GM06990 (cell line): ENCODE measurements at regions not wholly inside any gene's neighbourhood (a gene's known extent, or its start where the extent isn't known, plus 50 kb on each side); places are given as distances from the start of the nearest gene placed in this dataset.

ENCODE experiments used
- DNase-seq: peaks from one replicate; pipeline ENCODE4 v3.0.0-alpha.2; 2011; ENCODE audit not compliant: insufficient read length; ENCODE audit errors: extremely low read depth
- H3K27me3 ChIP-seq: replicated peaks from 2 replicates; pipeline ENCODE4 v1.6.0; 2011; ENCODE audit warnings: low read length; ENCODE audit not compliant: control insufficient read depth, insufficient read depth
- H3K36me3 ChIP-seq: 2 replicates; pipeline ENCODE4 v1.5.1; 2011; ENCODE audit warnings: low read length; ENCODE audit not compliant: control insufficient read depth, insufficient read depth
- H3K4me3 ChIP-seq: replicated peaks from 2 replicates; pipeline ENCODE4 v1.5.1; 2011; ENCODE audit warnings: low read depth, mild to moderate bottlenecking, control low read depth, low read length
- TF ChIP-seq, protein P1 (sequence below): IDR thresholded peaks from 2 replicates; pipeline ENCODE4 v1.5.1; 2011; ENCODE audit warnings: low read length, control low read depth, mild to moderate bottlenecking, inconsistent platforms; ENCODE audit not compliant: insufficient read depth, poor library complexity, severe bottlenecking

DNA sequence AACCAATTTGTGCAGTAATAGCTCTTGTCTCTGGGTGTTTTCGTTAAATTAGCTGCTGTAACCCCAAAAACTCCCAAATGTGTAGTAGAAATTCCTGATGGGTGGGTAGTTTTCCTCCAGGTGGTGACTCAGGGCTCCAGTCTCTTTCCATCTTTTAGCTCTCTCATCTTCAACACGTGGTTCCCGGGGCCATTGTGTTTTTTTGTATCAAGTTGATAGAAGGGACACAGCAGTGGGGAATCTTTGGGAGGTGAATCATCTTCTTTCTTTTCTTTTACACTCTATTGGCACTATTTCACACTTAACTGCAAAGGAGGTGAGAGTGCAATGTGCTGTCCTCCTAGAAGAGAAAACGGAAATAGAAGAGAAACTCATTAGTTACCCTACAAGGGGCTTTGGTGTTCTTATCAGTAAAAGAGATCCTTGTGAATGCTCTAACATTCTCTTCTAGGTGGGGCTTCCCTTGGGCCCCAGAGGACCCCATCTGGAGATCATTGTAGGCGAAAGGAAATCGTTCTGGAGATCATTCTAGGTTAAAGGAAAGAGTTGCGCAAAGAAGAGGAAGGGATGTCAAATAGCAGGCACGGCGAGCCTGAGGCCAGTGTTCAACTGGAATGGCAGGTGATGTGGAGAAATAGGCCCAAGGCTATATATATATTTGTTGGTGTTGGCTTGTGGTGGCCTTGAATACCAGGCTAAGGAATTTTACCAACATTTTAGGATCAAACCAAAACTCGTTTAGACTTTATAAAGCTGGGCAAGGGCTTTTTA lies 68.2 kb upstream of the ACSL1 start:
- no peak for DNase-seq
- Histone ChIP-seq H3K36me3 (no peaks in the 10 kb centered on the region), H3K4me3 (no peak overlapping the region), H3K27me3 (no peaks in the 10 kb centered on the region)
- TF ChIP-seq, protein P1, sequence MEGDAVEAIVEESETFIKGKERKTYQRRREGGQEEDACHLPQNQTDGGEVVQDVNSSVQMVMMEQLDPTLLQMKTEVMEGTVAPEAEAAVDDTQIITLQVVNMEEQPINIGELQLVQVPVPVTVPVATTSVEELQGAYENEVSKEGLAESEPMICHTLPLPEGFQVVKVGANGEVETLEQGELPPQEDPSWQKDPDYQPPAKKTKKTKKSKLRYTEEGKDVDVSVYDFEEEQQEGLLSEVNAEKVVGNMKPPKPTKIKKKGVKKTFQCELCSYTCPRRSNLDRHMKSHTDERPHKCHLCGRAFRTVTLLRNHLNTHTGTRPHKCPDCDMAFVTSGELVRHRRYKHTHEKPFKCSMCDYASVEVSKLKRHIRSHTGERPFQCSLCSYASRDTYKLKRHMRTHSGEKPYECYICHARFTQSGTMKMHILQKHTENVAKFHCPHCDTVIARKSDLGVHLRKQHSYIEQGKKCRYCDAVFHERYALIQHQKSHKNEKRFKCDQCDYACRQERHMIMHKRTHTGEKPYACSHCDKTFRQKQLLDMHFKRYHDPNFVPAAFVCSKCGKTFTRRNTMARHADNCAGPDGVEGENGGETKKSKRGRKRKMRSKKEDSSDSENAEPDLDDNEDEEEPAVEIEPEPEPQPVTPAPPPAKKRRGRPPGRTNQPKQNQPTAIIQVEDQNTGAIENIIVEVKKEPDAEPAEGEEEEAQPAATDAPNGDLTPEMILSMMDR, result no peak

DNA sequence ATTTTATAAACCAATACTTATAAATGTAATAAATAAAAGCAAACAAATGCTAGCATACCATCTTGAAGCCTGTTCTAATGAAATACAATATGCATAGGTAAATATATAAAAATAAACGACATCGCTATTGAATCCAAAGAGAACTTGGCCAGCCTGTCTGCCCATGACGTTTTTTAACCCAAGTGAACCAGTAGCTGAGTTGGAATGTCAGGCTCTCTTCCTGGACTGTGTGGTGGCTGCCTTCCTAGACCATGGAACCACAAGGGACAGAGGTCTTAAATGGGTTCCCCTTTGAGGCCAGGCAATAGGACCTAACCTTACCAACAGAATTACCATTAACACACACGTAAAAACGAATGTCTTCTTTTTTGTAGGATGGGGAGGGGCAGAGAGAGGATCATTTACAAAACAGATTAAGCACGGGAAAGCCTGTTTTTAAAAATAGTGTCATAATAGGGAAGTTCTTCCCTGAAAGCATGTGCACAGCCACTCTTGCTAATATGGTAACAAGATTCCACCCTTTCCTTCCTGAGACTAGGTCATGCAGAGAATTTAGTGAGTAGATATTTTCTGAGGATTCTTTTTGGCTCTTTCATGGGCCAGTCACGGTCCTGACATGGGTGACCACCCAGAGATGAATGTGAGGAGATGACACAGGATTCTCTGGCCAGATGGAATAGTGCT lies 69.4 kb upstream of the ACSL1 start:
- Histone ChIP-seq H3K27me3 (no peaks in the 10 kb centered on the region), H3K36me3 (no peaks in the 10 kb centered on the region), H3K4me3 (no peak overlapping the region)
- no peak for DNase-seq
- TF ChIP-seq, protein P1, result no peak

DNA sequence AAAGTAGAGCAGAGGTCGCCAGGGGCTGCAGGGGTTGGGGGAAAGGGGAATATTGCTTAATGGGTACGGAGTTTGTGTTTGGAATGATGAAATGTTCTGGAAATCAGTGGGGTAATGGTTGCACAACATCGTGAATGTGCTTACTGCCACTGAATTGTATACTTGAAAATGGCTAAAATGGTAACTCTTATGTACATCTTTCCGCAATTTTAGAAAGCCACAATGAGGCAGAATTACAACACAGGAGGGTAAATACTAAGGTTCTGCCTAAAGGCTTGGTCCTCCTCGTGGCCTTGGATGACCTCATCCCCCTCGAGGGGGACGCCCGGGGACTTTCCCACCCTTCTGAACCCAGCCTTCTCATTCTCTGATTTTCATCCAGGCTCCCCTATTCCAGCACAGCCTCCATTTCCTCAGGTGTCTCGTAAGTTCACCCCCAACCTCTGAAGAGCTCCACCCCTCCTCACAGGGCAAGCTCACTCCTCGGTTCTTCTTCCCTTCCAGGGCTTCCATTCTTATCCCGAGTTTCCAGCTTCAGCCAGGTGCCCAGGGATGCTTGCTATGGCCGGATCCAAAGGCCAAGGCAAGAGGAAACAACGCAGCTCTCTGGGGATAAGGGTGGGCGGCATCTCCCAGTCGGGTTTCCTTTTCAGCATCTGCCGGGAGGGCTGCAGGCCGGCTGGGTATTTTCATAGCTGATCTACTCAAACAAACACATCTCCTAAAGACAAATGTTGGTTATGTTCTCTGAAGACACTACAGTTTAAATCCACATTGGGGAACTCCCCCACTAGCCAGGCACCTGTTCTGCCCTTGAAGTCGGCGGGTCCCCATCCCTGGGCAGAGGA lies 71.3 kb upstream of the ACSL1 start:
- Histone ChIP-seq H3K4me3 (peak overlapping the region; percentile 50), H3K36me3 (no peaks in the 10 kb centered on the region), H3K27me3 (no peaks in the 10 kb centered on the region)
- TF ChIP-seq, protein P1, result no peak
- peak; percentile 67 for DNase-seq

DNA sequence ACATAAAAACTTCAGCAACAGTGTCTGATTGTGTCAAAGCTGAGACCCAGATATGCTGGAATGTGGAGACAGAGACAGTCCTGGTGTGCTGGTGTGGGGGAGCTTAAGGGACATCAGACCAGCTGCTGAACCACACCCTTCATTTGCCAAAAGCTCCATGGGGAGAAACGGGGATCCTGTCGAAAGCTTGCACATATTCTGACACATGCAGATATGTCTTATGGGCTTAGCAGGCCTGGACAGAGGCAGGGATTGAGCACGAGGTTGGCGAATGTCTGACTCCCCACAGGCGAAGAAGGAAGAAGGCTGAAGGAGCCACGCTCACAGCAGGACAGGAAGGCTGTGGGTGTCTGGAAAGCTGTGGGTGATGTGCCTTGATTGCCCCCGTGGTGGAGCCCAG lies 72.1 kb upstream of the ACSL1 start:
- DNase-seq, result no peak
- no peaks in the 10 kb centered on the region for H3K27me3 ChIP-seq
- H3K36me3 ChIP-seq, result no peaks in the 10 kb centered on the region
- no peak overlapping the region for H3K4me3 ChIP-seq
- TF ChIP-seq, protein P1, result no peak

DNA sequence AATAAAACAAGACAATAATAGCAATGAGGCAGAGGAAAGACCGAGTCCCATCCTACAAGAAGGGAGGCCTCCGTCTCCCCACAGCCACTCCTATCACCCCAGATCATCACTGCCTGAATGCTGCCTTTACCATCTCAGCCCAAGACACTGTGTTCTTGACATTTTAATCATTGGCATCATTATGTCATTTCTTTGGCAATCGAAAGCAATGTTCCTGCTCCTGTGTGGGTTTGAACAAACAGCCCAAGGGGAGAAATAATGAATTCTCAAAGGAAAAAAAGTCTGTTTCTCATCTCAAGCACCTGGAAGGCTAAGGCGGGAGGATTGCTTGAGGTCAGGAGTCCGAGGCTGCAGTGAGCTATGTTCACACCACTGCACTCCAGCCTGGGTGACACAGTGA lies 73.0 kb upstream of the ACSL1 start:
- no peaks in the 10 kb centered on the region for H3K36me3 ChIP-seq
- DNase-seq, result no peak
- no peak overlapping the region for H3K4me3 ChIP-seq
- no peaks in the 10 kb centered on the region for H3K27me3 ChIP-seq
- TF ChIP-seq, protein P1, result no peak
